H1 (cell line): ENCODE measurements at regions not wholly inside any gene's neighbourhood (a gene's known extent, or its start where the extent isn't known, plus 50 kb on each side); places are given as distances from the start of the nearest gene placed in this dataset.

Experiments used
- CHD1 ChIP-seq: IDR thresholded peaks from 2 replicates; pipeline ENCODE4 v1.6.1; 2012; ENCODE audit warnings: low read depth, low read length, improper control_type of control experiment
- CHD2 ChIP-seq: IDR thresholded peaks from 2 replicates; pipeline ENCODE4 v1.6.1; 2012; ENCODE audit warnings: low read length, improper control_type of control experiment
- GABPA ChIP-seq: IDR thresholded peaks from 2 replicates; pipeline ENCODE4 v1.6.1; 2011; ENCODE audit warnings: mild to moderate bottlenecking, low read length, moderate library complexity, borderline replicate concordance; ENCODE audit not compliant: insufficient read depth
- HDAC6 ChIP-seq: IDR thresholded peaks from one replicate; pipeline ENCODE4 v1.7.1; 2012; ENCODE audit warnings: low read depth, mild to moderate bottlenecking, inconsistent platforms, low read length, moderate library complexity
- MAFK ChIP-seq: IDR thresholded peaks from 2 replicates; pipeline ENCODE4 v1.6.1; 2012; ENCODE audit warnings: low read depth, mild to moderate bottlenecking, improper control_type of control experiment, low read length
- RAD21 ChIP-seq, 2 experiments: IDR thresholded peaks in 1 of 2; conservative IDR thresholded peaks in 1 of 2; 2 replicates each; pipeline ENCODE4 v1.6.1; 2011; ENCODE audit warnings: low read depth in 2 of 2, low read length in 2 of 2, improper control_type of control experiment in 1 of 2, inconsistent platforms in 1 of 2, mild to moderate bottlenecking in 1 of 2, moderate library complexity in 1 of 2
- RBBP5 ChIP-seq: IDR thresholded peaks from 2 replicates; pipeline ENCODE4 v1.7.1; 2012; ENCODE audit warnings: low read depth, mild to moderate bottlenecking, inconsistent platforms, low read length, moderate library complexity, borderline replicate concordance
- RFX5 ChIP-seq: IDR thresholded peaks from 2 replicates; pipeline ENCODE4 v1.6.1; 2011; ENCODE audit warnings: low read depth, low read length, improper control_type of control experiment, borderline replicate concordance
- SIX5 ChIP-seq: IDR thresholded peaks from 2 replicates; pipeline ENCODE4 v1.6.1; 2011; ENCODE audit warnings: mild to moderate bottlenecking, low read depth, low read length
- TAF7 ChIP-seq: optimal IDR thresholded peaks from 2 replicates; pipeline ENCODE3; 2011; ENCODE audit warnings: low read depth, mild to moderate bottlenecking, inconsistent platforms, low read length, moderate library complexity, borderline replicate concordance
- TF ChIP-seq, protein P1 (sequence below): fragments of 300-600 bp; sonication (generic); IDR thresholded peaks from 2 replicates; pipeline ENCODE4 v1.7.1; 2012; ENCODE audit warnings: low read length, moderate library complexity, mild to moderate bottlenecking, inconsistent platforms; ENCODE audit not compliant: insufficient replicate concordance
- TF ChIP-seq, protein P2 (sequence below): IDR thresholded peaks from 2 replicates; pipeline ENCODE4 v1.6.1; 2012; ENCODE audit warnings: inconsistent platforms

DNA sequence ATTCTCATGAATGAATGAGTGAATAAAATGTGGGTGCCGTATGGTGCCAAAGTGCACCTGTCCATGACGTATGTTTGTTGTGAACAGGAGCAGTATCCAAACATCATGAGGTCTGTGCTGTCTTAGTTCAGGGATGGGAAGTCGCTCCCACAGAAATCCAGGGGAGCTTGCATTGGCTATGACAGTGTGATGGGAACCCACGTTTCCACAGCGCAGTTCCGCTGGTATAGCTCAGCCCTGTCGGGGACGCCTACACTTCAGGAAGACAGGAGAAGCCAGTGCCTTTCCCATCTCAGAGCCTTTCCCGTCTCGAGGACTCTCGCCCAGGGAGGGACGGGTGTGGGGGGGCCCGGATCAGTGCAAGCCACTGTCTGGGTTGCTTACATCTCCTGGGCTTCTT lies 69.8 kb downstream of the DACT2 start (continued):
- TF ChIP-seq, protein P1, sequence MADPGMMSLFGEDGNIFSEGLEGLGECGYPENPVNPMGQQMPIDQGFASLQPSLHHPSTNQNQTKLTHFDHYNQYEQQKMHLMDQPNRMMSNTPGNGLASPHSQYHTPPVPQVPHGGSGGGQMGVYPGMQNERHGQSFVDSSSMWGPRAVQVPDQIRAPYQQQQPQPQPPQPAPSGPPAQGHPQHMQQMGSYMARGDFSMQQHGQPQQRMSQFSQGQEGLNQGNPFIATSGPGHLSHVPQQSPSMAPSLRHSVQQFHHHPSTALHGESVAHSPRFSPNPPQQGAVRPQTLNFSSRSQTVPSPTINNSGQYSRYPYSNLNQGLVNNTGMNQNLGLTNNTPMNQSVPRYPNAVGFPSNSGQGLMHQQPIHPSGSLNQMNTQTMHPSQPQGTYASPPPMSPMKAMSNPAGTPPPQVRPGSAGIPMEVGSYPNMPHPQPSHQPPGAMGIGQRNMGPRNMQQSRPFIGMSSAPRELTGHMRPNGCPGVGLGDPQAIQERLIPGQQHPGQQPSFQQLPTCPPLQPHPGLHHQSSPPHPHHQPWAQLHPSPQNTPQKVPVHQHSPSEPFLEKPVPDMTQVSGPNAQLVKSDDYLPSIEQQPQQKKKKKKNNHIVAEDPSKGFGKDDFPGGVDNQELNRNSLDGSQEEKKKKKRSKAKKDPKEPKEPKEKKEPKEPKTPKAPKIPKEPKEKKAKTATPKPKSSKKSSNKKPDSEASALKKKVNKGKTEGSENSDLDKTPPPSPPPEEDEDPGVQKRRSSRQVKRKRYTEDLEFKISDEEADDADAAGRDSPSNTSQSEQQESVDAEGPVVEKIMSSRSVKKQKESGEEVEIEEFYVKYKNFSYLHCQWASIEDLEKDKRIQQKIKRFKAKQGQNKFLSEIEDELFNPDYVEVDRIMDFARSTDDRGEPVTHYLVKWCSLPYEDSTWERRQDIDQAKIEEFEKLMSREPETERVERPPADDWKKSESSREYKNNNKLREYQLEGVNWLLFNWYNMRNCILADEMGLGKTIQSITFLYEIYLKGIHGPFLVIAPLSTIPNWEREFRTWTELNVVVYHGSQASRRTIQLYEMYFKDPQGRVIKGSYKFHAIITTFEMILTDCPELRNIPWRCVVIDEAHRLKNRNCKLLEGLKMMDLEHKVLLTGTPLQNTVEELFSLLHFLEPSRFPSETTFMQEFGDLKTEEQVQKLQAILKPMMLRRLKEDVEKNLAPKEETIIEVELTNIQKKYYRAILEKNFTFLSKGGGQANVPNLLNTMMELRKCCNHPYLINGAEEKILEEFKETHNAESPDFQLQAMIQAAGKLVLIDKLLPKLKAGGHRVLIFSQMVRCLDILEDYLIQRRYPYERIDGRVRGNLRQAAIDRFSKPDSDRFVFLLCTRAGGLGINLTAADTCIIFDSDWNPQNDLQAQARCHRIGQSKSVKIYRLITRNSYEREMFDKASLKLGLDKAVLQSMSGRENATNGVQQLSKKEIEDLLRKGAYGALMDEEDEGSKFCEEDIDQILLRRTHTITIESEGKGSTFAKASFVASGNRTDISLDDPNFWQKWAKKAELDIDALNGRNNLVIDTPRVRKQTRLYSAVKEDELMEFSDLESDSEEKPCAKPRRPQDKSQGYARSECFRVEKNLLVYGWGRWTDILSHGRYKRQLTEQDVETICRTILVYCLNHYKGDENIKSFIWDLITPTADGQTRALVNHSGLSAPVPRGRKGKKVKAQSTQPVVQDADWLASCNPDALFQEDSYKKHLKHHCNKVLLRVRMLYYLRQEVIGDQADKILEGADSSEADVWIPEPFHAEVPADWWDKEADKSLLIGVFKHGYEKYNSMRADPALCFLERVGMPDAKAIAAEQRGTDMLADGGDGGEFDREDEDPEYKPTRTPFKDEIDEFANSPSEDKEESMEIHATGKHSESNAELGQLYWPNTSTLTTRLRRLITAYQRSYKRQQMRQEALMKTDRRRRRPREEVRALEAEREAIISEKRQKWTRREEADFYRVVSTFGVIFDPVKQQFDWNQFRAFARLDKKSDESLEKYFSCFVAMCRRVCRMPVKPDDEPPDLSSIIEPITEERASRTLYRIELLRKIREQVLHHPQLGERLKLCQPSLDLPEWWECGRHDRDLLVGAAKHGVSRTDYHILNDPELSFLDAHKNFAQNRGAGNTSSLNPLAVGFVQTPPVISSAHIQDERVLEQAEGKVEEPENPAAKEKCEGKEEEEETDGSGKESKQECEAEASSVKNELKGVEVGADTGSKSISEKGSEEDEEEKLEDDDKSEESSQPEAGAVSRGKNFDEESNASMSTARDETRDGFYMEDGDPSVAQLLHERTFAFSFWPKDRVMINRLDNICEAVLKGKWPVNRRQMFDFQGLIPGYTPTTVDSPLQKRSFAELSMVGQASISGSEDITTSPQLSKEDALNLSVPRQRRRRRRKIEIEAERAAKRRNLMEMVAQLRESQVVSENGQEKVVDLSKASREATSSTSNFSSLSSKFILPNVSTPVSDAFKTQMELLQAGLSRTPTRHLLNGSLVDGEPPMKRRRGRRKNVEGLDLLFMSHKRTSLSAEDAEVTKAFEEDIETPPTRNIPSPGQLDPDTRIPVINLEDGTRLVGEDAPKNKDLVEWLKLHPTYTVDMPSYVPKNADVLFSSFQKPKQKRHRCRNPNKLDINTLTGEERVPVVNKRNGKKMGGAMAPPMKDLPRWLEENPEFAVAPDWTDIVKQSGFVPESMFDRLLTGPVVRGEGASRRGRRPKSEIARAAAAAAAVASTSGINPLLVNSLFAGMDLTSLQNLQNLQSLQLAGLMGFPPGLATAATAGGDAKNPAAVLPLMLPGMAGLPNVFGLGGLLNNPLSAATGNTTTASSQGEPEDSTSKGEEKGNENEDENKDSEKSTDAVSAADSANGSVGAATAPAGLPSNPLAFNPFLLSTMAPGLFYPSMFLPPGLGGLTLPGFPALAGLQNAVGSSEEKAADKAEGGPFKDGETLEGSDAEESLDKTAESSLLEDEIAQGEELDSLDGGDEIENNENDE: no peak
- TF ChIP-seq HDAC6 (no peak), CHD2 (no peak), RAD21 (IDR thresholded peaks at IDR 0.05 in 1 of 2, conservative IDR thresholded peaks at IDR 0.05 in 1 of 2; ENCODE audit: low read depth in 2 of 2, low read length in 2 of 2) (no peak), TAF7 (no peak), RBBP5 (no peak), MAFK (no peak), CHD1 (no peak), SIX5 (no peak), GABPA (no peak), RFX5 (no peak)
- TF ChIP-seq, protein P2, sequence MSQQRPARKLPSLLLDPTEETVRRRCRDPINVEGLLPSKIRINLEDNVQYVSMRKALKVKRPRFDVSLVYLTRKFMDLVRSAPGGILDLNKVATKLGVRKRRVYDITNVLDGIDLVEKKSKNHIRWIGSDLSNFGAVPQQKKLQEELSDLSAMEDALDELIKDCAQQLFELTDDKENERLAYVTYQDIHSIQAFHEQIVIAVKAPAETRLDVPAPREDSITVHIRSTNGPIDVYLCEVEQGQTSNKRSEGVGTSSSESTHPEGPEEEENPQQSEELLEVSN: no peak
